ENCODE measurements at regions not wholly inside any gene's neighbourhood (a gene's known extent, or its start where the extent isn't known, plus 50 kb on each side); places are given as distances from the start of the nearest gene placed in this dataset.

DNA sequence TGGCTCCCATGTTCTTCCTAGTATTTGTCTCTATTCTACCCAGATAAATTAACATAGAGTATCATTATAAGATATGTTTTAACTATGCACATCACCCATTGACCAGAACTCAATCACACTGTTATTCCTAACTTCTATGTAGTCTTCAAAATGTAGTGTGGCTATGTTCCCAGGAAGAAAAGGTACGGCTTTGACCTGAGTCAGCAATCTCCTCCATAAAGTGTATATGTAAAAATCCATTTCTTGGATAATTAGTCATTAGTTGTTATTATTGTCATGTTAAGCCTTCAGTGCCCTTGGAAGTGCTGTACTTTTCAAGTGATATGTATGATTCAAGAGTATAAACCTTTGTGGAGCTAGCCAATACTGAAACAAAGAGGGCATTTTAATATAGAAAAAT lies 444.0 kb upstream of the ZWINT start:
- no peak for TF ChIP-seq CTCF (IDR thresholded peaks at IDR 0.05)
- Histone ChIP-seq H3K4me1 (no peaks in the 10 kb centered on the region), H3K36me3 (ENCODE audit: insufficient read depth in 1 of 2, low read depth in 1 of 2) (no peaks in the 10 kb centered on the region), H3K9me3 (no peaks in the 10 kb centered on the region), H3K27ac (no peak overlapping the region), H3K4me3 (no peak overlapping the region), H3K27me3 (ENCODE audit: insufficient read depth in 3 of 3, low read length in 2 of 3) (no peaks in the 10 kb centered on the region)
- intact Hi-C loops (cut with DNase I): no loop called here
- ATAC-seq (no peak), DNase-seq (no peak)
- 0 to 46% (median 37%) methylated on average over 1 of the region's 1 CpG for WGBS, 3 donors

GRCh38 chr10:56785292-56785691 lies 424.2 kb upstream of the ZWINT start:
- ATAC-seq: no peak
- Histone ChIP-seq H3K4me3 (no peak overlapping the region), H3K9me3 (no peaks in the 10 kb centered on the region), H3K27ac (no peak overlapping the region), H3K4me1 (no peaks in the 10 kb centered on the region), H3K36me3 (ENCODE audit: insufficient read depth in 1 of 2, low read depth in 1 of 2) (no peaks in the 10 kb centered on the region), H3K27me3 (ENCODE audit: insufficient read depth in 3 of 3, low read length in 2 of 3) (no peaks in the 10 kb centered on the region)
- DNase-seq: no peak
- intact Hi-C loops (cut with DNase I): no loop called here
- WGBS, 3 donors: 57 to 72% (median 61%) methylated on average over 3 of the region's 3 CpGs
- no peak for TF ChIP-seq CTCF (IDR thresholded peaks at IDR 0.05)

DNA sequence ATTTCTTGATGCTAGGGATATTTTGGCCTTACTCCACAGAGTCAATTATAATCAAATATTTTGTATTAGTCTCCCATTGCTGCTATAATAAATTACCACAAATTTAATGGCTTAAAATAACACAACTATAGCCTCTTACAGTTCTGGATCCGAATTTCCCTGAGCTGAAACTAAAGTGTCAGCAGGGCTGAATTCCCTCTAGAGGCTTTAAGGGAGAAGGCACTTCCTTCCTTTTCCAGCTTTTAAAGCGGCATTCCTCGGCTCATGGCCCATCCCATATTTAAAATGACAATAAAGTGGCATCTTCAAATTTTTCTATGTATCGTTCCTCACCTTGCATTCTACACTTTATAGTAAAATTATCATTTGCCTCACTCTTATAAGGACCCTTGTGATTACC lies 421.4 kb upstream of the ZWINT start:
- no peak overlapping the region for H3K27ac ChIP-seq
- H3K27me3 ChIP-seq (ENCODE audit: insufficient read depth in 3 of 3, low read length in 2 of 3): no peaks in the 10 kb centered on the region
- ATAC-seq (no peak), DNase-seq (no peak)
- no peaks in the 10 kb centered on the region for H3K9me3 ChIP-seq
- WGBS, 3 donors: 27 to 38% (median 30%) methylated on average over 4 of the region's 4 CpGs
- TF ChIP-seq CTCF (IDR thresholded peaks at IDR 0.05): no peak
- H3K4me3 ChIP-seq: no peak overlapping the region
- H3K4me1 ChIP-seq: no peaks in the 10 kb centered on the region
- H3K36me3 ChIP-seq (ENCODE audit: insufficient read depth in 1 of 2, low read depth in 1 of 2): no peaks in the 10 kb centered on the region
- intact Hi-C loops (cut with DNase I): no loop called here

DNA sequence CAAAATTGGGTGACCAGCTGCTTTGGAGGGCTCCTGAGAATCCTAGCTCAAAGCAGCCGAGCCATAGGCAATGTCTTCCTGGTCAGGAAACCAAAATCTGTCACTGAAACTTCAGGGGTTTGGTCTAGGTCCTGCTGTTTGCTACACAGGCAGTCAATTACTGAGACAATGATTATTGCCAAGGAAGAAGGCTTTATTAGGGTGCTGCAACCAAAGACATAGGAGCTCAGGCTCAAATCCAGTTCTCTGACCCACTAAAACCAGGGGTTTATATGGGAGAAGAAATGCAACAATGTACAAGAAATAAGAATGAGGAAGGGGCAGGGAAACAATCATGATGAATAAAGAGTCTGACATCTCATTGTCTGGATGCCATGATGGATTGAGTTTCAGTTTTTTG lies 410.3 kb upstream of the ZWINT start:
- intact Hi-C loops (cut with DNase I): no loop called here
- no peaks in the 10 kb centered on the region for H3K4me1 ChIP-seq
- no peak overlapping the region for H3K4me3 ChIP-seq
- no peaks in the 10 kb centered on the region for H3K27me3 ChIP-seq (ENCODE audit: insufficient read depth in 3 of 3, low read length in 2 of 3)
- no peaks in the 10 kb centered on the region for H3K9me3 ChIP-seq
- TF ChIP-seq CTCF (IDR thresholded peaks at IDR 0.05): no peak
- DNase-seq (no peak), ATAC-seq (no peak)
- H3K36me3 ChIP-seq (ENCODE audit: insufficient read depth in 1 of 2, low read depth in 1 of 2): no peaks in the 10 kb centered on the region
- H3K27ac ChIP-seq: no peak overlapping the region
- WGBS, 3 donors: 30 to 48% (median 42%) methylated on average over 1 of the region's 1 CpG

GRCh38 chr10:56763090-56763489 lies 402.0 kb upstream of the ZWINT start:
- intact Hi-C loops (cut with DNase I): no loop called here
- Histone ChIP-seq H3K27ac (no peak overlapping the region), H3K9me3 (no peaks in the 10 kb centered on the region), H3K4me3 (no peak overlapping the region), H3K36me3 (ENCODE audit: insufficient read depth in 1 of 2, low read depth in 1 of 2) (no peaks in the 10 kb centered on the region), H3K4me1 (no peaks in the 10 kb centered on the region), H3K27me3 (ENCODE audit: insufficient read depth in 3 of 3, low read length in 2 of 3) (no peaks in the 10 kb centered on the region)
- no peak for ATAC-seq
- 65 to 74% (median 66%) methylated on average over 2 of the region's 2 CpGs for WGBS, 3 donors
- no peak for DNase-seq
- no peak for TF ChIP-seq CTCF (IDR thresholded peaks at IDR 0.05)
